Naive thymus-derived CD8-positive, alpha-beta T cell (primary cell): ENCODE measurements at regions not wholly inside any gene's neighbourhood (a gene's known extent, or its start where the extent isn't known, plus 50 kb on each side); places are given as distances from the start of the nearest gene placed in this dataset.
A peak's percentile ranks its signal among the peaks of the same experiment; 100 is the strongest.

Source experiments
- ATAC-seq, 2 donors: fragments of 150-1000 bp; cut with Tn5 transposase in 1 of 2; sonication (Bioruptor Pico), chemical (Tn5 transposase) in 1 of 2; 1 replicate in 1 of 2; 2 replicates in 1 of 2; pipeline ENCODE4 v1.10.0; 2021; ENCODE audit warnings: mild to moderate bottlenecking in 2 of 2, moderate library complexity in 2 of 2
- POLR2A ChIA-PET: fragments of 350-600 bp; sonication (Branson Sonifier 250); formaldehyde crosslinking; loops from one replicate; lab custom pipeline; 2021; ENCODE audit warnings: antibody characterized with exemption; lab: Charles Lee
- DNase-seq, 10 donors: peaks; one replicate each; pipeline versions ENCODE4 v3.0.0 to v3.0.0-alpha.2; 2020 to 2022
- H3K27ac Mint-ChIP-seq, 10 donors: one replicate each; pipeline ENCODE4 v1.8.0; 2020 to 2022; ENCODE audit warnings: mild to moderate bottlenecking in 10 of 10, mixed read lengths in 10 of 10, moderate library complexity in 4 of 10, inconsistent platforms in 1 of 10
- H3K27me3 Mint-ChIP-seq, 5 donors: one replicate each; pipeline ENCODE4 v1.8.0; 2021 to 2022; ENCODE audit warnings: mixed read lengths in 5 of 5
- H3K36me3 Mint-ChIP-seq, 3 donors: one replicate each; pipeline ENCODE4 v1.8.0; 2020 to 2022; ENCODE audit warnings: mixed read lengths in 3 of 3, mild to moderate bottlenecking in 2 of 3, inconsistent platforms in 1 of 3
- H3K4me1 Mint-ChIP-seq, 4 donors: one replicate each; pipeline ENCODE4 v1.8.0; 2021 to 2022; ENCODE audit warnings: mixed read lengths in 4 of 4
- H3K4me3 Mint-ChIP-seq, 10 donors: one replicate each; pipeline ENCODE4 v1.8.0; 2020 to 2022; ENCODE audit warnings: mild to moderate bottlenecking in 10 of 10, mixed read lengths in 10 of 10, moderate library complexity in 6 of 10, inconsistent platforms in 1 of 10
- H3K9me3 Mint-ChIP-seq, 9 donors: one replicate each; pipeline ENCODE4 v1.8.0; 2020 to 2022; ENCODE audit warnings: mixed read lengths in 9 of 9, mild to moderate bottlenecking in 3 of 9, inconsistent platforms in 1 of 9, moderate library complexity in 1 of 9

GRCh38 chr15:88745696-88746095 lies 57.5 kb upstream of the ACAN start:
- ATAC-seq (no peak), DNase-seq (no peak)
- POLR2A ChIA-PET: no interaction called here
- Mint-ChIP-seq H3K27ac (no peak overlapping the region), H3K4me1 (no peaks in the 10 kb centered on the region), H3K36me3 (no peaks in the 10 kb centered on the region), H3K9me3 (no peaks in the 10 kb centered on the region), H3K27me3 (peaks cover 15 to 32% (median 28%) of the 10 kb centered on the region in 5 donors), H3K4me3 (no peak overlapping the region)

GRCh38 chr15:88746451-88746850 lies 56.8 kb upstream of the ACAN start:
- H3K27ac Mint-ChIP-seq: no peak overlapping the region
- no peak overlapping the region for H3K4me3 Mint-ChIP-seq

GRCh38 chr15:88747111-88747510 lies 56.1 kb upstream of the ACAN start:
- H3K4me1 Mint-ChIP-seq: no peaks in the 10 kb centered on the region
- H3K27ac Mint-ChIP-seq: no peak overlapping the region
- H3K36me3 Mint-ChIP-seq: no peaks in the 10 kb centered on the region
- DNase-seq (no peak), ATAC-seq (no peak)
- H3K9me3 Mint-ChIP-seq: no peaks in the 10 kb centered on the region
- no peak overlapping the region for H3K4me3 Mint-ChIP-seq
- H3K27me3 Mint-ChIP-seq: peaks cover 14 to 29% (median 26%) of the 10 kb centered on the region in 5 donors
- POLR2A ChIA-PET: no interaction called here

More at GRCh38 chr15:88746451-88746850, 56.8 kb upstream of the ACAN start:
- no peaks in the 10 kb centered on the region for H3K9me3 Mint-ChIP-seq
- H3K27me3 Mint-ChIP-seq: peaks cover 13 to 29% (median 26%) of the 10 kb centered on the region in 5 donors
- no peaks in the 10 kb centered on the region for H3K36me3 Mint-ChIP-seq
- POLR2A ChIA-PET: no interaction called here
- DNase-seq (no peak), ATAC-seq (no peak)
- no peaks in the 10 kb centered on the region for H3K4me1 Mint-ChIP-seq

GRCh38 chr15:88747631-88748030 lies 55.6 kb upstream of the ACAN start:
- H3K9me3 Mint-ChIP-seq: no peaks in the 10 kb centered on the region
- H3K4me1 Mint-ChIP-seq: no peaks in the 10 kb centered on the region
- no peak overlapping the region for H3K27ac Mint-ChIP-seq
- DNase-seq: no peak
- no peak for ATAC-seq
- no peak overlapping the region for H3K4me3 Mint-ChIP-seq
- no peaks in the 10 kb centered on the region for H3K36me3 Mint-ChIP-seq
- peaks cover 13 to 26% (median 24%) of the 10 kb centered on the region in 5 donors for H3K27me3 Mint-ChIP-seq
- POLR2A ChIA-PET: no interaction called here

GRCh38 chr15:88748081-88748480 lies 55.2 kb upstream of the ACAN start:
- H3K9me3 Mint-ChIP-seq: no peaks in the 10 kb centered on the region
- DNase-seq: no peak
- peaks cover 12 to 26% (median 23%) of the 10 kb centered on the region in 5 donors for H3K27me3 Mint-ChIP-seq
- no peak overlapping the region for H3K4me3 Mint-ChIP-seq
- no peaks in the 10 kb centered on the region for H3K36me3 Mint-ChIP-seq
- peak overlapping the region in 1 of 10 donors; percentile 79 for H3K27ac Mint-ChIP-seq
- no peak for ATAC-seq
- peaks cover 0 to 2% (median 0%) of the 10 kb centered on the region in 4 donors for H3K4me1 Mint-ChIP-seq
- POLR2A ChIA-PET: no interaction called here

GRCh38 chr15:88748651-88749050 lies 54.6 kb upstream of the ACAN start:
- peaks cover 9 to 26% (median 21%) of the 10 kb centered on the region in 5 donors for H3K27me3 Mint-ChIP-seq
- no peak for ATAC-seq
- H3K4me1 Mint-ChIP-seq: peaks cover 0 to 2% (median 0%) of the 10 kb centered on the region in 4 donors
- no peak overlapping the region for H3K4me3 Mint-ChIP-seq
- POLR2A ChIA-PET: no interaction called here
- peak overlapping the region in 1 of 10 donors; percentile 79 for H3K27ac Mint-ChIP-seq
- DNase-seq: no peak
- H3K9me3 Mint-ChIP-seq: no peaks in the 10 kb centered on the region
- no peaks in the 10 kb centered on the region for H3K36me3 Mint-ChIP-seq

GRCh38 chr15:88749699-88750098 lies 53.5 kb upstream of the ACAN start:
- Mint-ChIP-seq H3K27ac (no peak overlapping the region), H3K36me3 (no peaks in the 10 kb centered on the region), H3K27me3 (peaks cover 8 to 26% (median 19%) of the 10 kb centered on the region in 5 donors), H3K4me3 (no peak overlapping the region), H3K9me3 (no peaks in the 10 kb centered on the region), H3K4me1 (peaks cover 0 to 2% (median 0%) of the 10 kb centered on the region in 4 donors)
- DNase-seq (no peak), ATAC-seq (no peak)
- POLR2A ChIA-PET: no interaction called here

- peaks cover 0 to 2% (median 0%) of the 10 kb centered on the region in 4 donors for H3K4me1 Mint-ChIP-seq
- H3K4me3 Mint-ChIP-seq: no peak overlapping the region
- H3K36me3 Mint-ChIP-seq: no peaks in the 10 kb centered on the region
- POLR2A ChIA-PET: no interaction called here
- H3K27me3 Mint-ChIP-seq: peaks cover 9 to 22% (median 19%) of the 10 kb centered on the region in 5 donors
- H3K9me3 Mint-ChIP-seq: peaks cover 0 to 5% (median 0%) of the 10 kb centered on the region in 9 donors
- DNase-seq: no peak
- no peak overlapping the region for H3K27ac Mint-ChIP-seq
- no peak for ATAC-seq
Measured at GRCh38 chr15:88752501-88752900, 50.7 kb upstream of the ACAN start.

- Mint-ChIP-seq H3K36me3 (no peaks in the 10 kb centered on the region), H3K4me1 (peaks cover 0 to 2% (median 0%) of the 10 kb centered on the region in 4 donors), H3K4me3 (no peak overlapping the region), H3K27me3 (peaks cover 9 to 22% (median 16%) of the 10 kb centered on the region in 5 donors), H3K27ac (no peak overlapping the region), H3K9me3 (peaks cover 0 to 5% (median 0%) of the 10 kb centered on the region in 9 donors)
- DNase-seq (no peak), ATAC-seq (no peak)
- POLR2A ChIA-PET: no interaction called here
Measured at GRCh38 chr15:88752951-88753350, 50.3 kb upstream of the ACAN start.
